Activated CD4-positive, alpha-beta T cell treated with anti-CD3 and anti-CD28 coated beads, Interleukin-2, amount 50 U/mL, for 24 hours (primary cell): ENCODE measurements at regions not wholly inside any gene's neighbourhood (a gene's known extent, or its start where the extent isn't known, plus 50 kb on each side); places are given as distances from the start of the nearest gene placed in this dataset.

Source experiments
- DNase-seq, 2 donors: peaks; one replicate each; pipeline ENCODE4 v3.0.0-alpha.2; 2020; ENCODE audit warnings: low read depth in 1 of 2, low spot score in 1 of 2

DNA sequence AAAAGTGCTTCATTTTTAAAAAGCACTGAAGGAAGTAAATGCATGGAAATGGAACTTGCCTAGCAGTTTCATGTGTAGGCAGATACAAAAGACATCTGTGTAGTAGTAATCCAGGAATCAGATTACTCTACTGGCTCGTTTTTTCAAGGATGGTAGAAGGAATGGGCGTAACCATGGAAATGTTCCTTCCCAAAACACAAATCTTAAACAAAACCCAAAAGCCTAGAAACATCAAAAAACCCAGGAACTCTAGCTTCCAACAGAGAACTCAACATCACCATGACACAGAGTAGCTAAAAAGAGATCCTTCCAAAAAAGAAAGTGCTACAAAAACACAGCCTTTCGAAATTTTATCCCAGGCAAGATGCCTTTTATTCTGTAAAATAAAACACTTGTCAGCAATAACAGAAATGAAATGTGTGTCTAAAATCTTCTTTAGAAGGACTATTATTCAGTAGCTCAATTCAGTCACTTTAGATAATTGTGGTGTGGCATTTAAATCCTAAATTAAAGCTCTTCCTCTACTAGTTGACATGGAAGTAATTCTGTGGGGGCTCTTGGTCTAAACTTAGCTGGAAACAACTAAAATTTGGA lies 81.7 kb downstream of the FAM217A start:
- no peak for DNase-seq

DNA sequence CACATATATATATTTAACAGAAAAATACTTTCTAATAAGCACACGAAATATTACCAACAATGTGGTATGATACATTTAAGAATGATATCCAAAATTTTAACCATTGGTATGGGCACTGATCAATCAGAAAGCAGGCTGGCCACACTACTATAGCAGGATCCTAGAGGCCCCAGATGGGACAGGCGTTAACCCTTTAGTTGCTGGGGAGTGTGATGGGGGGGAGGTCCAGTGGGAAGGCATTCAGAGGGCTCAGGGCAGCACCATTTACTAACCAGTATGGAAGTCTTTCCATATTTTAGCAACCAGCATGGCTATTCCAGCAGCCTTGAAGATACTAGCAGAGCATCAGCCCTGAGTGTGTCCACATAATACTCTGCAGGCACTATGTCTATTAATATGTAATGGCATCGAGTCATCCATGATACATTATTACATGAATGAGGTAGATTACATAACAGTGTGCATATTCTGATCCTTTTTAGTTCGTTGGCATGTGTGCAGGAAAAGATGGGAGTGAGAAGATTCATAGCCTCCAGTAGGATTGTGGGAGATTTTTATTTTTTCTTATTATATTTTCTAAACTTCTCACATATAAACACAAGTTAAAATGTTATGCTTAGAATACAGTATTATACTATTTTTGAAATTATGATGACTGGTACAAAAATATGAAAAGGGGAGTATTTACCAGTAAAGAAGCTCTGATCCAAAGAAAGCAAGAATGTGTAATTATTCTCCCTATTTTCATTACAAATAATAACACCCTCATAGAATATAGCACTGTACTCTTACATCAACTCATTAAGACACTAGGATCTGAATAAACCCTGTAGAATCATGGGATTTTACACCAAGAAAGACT lies 78.9 kb downstream of the FAM217A start:
- no peak for DNase-seq

DNA sequence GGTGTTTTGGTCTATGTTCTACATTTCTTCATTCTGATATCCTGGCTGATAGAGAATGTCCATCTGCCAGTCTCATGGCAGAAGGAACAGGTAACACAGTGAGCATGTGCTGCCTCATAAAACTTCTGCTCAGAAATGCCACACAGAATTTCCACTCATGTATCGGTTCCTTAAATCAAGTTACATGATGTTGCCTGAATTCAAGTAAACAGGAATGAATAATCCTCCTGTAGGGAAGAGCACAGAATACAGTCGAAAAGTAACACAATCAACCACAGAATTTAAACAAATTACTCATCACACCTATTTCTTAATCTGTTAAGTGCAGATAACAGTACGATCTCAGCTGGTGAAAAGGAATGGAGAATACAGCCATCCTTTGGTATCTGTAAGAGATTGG lies 74.7 kb downstream of the FAM217A start:
- no peak for DNase-seq

DNA sequence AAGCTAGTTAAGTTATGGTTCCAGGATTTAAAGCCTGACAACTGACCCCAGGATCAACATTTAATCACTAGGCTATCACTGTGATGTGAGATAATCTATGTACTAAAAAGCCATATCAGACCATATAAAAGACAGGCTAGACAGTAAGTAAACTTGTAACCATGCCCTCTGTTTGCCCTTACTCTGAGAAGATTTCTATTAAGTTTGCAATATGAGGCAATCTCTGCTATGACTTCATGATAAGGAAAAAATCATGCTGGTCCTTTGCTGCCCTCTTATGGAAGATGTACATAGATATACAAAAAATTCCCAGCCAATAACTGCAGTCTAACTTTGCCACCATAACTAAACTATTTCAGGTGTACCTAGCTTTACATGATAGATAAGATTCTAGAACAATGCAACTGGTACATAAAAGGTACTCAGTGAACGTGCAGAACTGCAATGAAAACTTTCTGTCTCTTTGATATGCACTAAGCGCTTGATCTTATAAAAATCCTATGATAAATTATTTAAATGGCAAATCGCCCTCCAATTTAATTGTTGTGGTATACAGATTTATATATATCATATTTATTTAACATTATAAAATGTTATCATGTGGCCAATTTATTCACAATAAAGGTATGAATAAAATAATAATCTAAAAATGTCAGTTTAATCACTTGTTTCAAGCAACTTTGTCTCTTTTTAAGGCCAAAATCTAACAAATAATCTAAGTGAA lies 70.5 kb downstream of the FAM217A start:
- no peak for DNase-seq

DNA sequence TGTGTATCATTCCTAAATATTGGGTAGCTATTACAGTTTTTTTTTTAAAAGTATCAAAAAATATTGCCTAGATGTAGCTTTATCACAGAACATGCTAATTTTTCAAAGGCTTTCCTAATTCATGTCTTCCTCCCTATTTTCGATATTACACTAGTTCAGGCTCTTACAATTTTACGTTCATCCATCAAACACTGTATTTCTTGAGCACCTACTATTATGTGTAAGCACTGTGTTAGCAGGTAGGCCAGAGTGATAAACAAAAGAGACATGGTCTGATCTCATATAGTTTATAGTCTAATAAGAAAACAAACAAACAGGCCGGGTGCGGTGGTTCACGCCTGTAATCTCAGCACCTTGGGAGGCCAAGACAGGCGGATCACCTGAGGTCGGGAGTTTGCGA lies 69.5 kb downstream of the FAM217A start:
- no peak for DNase-seq

DNA sequence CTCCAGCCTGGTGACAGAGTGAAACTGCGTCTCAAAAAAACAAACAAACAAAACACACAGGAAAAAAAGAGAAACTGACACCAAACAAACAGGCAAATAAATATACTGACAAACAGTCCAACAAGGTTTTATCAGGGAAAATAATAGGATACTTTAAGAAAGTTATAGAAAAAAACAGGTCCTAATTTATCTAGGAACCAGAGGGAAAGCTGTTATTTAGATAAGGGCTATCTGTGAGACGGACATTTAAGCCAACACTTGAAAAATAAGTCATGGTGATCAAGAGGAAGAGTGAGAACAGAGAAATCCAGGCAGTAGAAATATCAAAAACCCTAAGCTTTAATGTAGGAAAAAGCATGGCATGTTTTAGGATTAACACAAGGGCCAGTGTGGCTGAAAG lies 68.9 kb downstream of the FAM217A start:
- DNase-seq, result no peak

DNA sequence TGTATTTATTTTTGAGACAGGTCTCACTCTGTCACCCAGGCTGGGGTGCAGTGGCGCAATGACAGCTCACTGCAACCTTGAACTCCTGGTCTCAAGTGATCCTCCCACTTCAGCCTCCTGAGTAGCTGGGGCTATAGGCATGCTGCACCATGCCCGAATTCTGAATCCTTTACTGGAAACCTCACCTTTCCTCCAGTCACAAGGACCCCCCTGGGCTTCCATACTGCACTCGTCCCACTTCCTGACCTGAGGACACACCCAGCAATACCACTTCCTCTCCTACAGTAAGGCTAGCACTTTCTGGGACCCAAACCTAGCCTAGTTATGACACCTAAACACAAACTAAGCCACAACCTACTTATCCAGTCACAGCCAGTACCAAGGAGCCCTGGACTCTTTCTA lies 68.2 kb downstream of the FAM217A start:
- DNase-seq, result no peak

DNA sequence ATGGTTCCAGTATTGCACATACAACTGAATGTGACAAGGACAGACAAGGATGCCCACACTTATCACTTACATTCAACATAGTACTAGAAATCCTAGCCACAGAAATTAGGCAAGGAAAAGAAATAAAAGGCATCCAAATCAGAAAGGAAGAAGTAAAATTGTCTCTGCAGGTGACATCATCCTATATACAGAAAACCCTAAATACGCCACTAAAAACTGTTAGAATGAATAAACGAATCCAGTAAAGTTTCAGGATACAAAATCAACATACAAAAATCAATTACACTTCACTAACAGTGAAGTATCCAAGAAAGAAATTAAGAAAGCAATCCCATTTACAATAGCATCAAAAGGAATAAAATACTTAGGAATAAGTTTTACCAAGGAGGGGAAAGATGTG lies 66.1 kb downstream of the FAM217A start:
- DNase-seq, result no peak

DNA sequence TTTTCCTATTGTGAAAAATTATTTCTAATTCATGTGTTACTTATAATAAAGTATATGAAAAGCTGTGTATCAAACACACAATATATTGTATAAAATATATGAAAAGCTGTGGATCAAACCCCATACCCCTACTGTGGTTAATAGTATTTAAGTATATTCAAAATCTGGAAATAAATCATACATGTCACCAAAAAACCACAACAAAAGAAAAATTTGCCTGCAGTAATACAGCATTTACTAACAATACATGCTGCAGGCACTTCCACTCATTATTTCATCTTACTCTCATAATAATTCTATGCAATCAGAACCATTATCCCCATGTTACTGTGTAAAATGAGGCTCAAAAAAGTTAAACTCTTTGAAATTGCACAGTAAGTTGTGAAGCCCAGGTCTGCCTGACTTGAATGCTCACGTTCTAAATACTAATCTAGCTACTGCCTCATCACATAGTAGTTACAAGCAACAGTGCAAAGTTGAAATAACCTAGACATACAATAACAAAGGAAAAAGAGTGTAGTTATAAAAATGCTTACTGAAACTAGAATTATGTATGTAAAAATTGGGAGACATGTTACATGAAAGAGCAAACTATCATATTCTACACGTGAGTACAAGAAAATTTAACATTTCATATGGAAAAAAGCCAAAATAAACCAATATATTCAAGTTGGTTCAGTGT lies 61.7 kb downstream of the FAM217A start:
- DNase-seq, result no peak

DNA sequence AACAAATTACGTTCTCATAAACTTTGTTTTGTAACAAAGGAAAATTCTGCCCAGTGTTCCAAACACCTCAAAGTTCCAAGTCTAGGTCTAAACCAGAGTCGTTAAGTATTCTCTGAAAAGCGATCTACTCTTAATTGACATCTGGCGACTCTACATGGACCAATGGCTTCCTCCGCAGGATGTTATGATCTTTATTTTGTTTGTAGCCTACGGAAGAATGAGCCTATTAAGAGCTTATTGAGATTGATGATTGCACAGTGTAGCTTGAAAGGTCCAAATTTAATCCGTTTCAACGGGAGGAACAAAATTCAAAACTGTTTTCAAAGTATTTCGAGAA lies 61.1 kb downstream of the FAM217A start:
- no peak for DNase-seq

DNA sequence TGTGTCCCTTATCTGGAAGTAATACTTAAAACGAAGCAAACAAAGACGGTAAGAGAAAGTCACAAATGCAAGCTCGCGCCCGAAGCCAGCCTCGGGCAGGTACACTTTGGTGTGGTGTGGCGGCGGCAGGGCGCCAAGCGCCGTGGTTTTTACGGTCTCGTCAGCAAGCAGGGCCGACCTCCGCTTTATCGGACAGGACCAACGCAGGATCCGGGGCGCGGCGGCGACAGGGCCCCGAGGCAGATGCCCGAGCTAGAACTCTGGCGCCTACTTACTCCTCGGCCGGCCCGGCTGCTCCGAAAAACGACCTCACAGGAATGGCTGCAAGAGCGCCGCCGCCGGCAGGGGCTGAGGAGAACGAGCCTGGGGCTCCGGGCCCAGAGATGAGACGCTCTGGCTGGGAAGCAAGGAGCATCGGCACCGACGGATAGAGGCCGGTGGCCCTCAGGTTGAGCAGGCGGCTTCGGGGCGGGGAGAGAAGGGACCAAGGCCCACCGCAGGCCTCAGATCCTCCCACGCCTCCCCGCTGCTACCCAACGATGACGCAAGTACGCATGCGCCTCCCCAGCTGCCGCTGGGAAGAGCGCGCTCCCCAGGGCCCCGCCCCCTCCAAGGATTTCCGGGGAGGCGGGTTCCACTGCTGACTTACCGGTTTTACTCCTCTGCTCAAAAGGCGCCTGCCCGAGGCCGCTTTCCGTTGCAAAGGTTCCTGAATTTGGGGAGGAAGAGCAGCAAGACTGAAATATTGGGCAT lies 60.6 kb downstream of the FAM217A start:
- peak; percentile 92 to 94 for DNase-seq
